RWPE1 (cell line): ENCODE measurements at regions not wholly inside any gene's neighbourhood (a gene's known extent, or its start where the extent isn't known, plus 50 kb on each side); places are given as distances from the start of the nearest gene placed in this dataset.
"Not testable (repeated sequence)": the region's sequence is repeated elsewhere in the genome, so short reads cannot be mapped to it uniquely, and the experiment has no call there.

Source experiments
- CTCF ChIA-PET: fragments of 350-600 bp; sonication (Branson Sonifier 250); formaldehyde crosslinking; extraction: SDS; loops from one replicate; lab custom pipeline; 2021; lab: Yijun Ruan, JAX
- POLR2A ChIA-PET: fragments of 400-600 bp; formaldehyde crosslinking; extraction: SDS; loops from one replicate; lab custom pipeline; 2020; ENCODE audit warnings: antibody characterized with exemption; ENCODE audit not compliant: low non-redundant PET; lab: Yijun Ruan, JAX
- DNase-seq: peaks from one replicate; pipeline ENCODE4 v3.0.0; 2012; ENCODE audit warnings: low spot score
- H3K27ac ChIP-seq: fragments of 450-650 bp; 2 replicates; pipeline ENCODE4 v1.5.1; 2017
- TF ChIP-seq, protein P1 (sequence below): fragments of 450-650 bp; conservative IDR thresholded peaks from 2 replicates; pipeline ENCODE4 v1.5.1; 2017; ENCODE audit warnings: low read depth, mild to moderate bottlenecking

DNA sequence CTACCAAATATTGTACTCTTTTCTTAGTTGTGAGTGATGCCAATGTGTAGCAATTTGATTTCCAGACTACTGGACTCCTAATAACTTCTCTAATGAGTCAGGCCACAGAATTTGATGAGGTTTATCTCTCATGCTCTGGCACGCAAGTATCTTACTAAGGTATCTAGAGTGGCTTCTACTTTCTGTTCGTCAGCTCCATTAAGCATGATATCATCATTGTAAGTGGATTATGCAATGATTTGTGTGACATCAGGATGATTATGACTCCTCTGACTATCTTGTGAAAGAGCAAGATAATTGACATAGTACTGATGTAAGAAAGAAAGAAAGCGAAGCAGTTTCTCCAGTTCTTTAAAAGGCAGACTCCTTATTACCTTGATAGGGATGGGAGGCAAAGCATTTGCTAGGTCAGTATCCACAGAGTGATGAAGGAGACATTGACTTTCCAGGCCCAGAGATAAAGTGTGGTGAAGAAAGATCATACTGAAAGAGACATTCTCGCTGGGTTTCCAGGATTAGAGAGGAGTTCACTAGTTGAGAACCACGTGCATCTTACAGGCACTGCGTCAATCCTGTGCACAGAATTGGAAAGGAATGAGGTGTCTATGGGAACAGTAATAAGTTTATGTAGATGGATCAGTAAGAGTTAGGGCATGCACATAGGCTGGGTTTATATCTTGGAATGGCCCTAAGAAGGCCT is 161.9 kb upstream of the STK26 start:
- TF ChIP-seq, protein P1, sequence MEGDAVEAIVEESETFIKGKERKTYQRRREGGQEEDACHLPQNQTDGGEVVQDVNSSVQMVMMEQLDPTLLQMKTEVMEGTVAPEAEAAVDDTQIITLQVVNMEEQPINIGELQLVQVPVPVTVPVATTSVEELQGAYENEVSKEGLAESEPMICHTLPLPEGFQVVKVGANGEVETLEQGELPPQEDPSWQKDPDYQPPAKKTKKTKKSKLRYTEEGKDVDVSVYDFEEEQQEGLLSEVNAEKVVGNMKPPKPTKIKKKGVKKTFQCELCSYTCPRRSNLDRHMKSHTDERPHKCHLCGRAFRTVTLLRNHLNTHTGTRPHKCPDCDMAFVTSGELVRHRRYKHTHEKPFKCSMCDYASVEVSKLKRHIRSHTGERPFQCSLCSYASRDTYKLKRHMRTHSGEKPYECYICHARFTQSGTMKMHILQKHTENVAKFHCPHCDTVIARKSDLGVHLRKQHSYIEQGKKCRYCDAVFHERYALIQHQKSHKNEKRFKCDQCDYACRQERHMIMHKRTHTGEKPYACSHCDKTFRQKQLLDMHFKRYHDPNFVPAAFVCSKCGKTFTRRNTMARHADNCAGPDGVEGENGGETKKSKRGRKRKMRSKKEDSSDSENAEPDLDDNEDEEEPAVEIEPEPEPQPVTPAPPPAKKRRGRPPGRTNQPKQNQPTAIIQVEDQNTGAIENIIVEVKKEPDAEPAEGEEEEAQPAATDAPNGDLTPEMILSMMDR, result no peak
- DNase-seq, result no peak
- POLR2A ChIA-PET, result no interaction called here
- H3K27ac ChIP-seq, result no peak overlapping the region
- CTCF ChIA-PET, result no interaction called here

DNA sequence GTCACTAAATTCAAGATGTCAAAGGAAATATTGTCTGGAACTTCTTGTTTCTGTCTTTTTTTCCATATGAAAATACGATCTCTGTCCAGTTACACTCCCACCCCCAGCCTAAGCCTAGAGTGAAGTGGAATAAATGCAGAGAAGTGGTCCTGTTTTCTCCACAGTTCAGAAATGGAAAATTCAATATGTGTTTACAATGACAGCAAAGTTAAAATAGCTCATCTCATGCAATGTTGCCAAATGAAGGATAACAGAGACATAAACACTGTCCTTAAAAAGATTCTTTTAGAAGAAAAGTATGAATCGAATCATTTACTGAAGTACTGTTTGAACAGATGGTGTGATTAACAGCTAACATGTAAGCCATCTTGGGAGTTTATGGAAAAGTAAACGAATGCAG is 160.8 kb upstream of the STK26 start:
- POLR2A ChIA-PET, result no interaction called here
- TF ChIP-seq, protein P1, result no peak

GRCh38 chrX:131869182-131869581 is 153.9 kb upstream of the STK26 start:
- no peak for DNase-seq
- POLR2A ChIA-PET, result no interaction called here
- H3K27ac ChIP-seq, result no peak overlapping the region
- CTCF ChIA-PET, result interaction anchor here (0.8 kb wide), 1 partner anchor 718 kb away, joined by 8 read pairs; no protein-coding TSS in a partner anchor
- TF ChIP-seq, protein P1, result no peak

More for the DNA sequence above, 160.8 kb upstream of the STK26 start:
- DNase-seq, result no peak
- CTCF ChIA-PET, result interaction anchor here (0.6 kb wide), 1 partner anchor 124 kb away, joined by 3 read pairs; no protein-coding TSS in a partner anchor
- H3K27ac ChIP-seq, result no peak overlapping the region

- no peak for DNase-seq
- ChIA-PET POLR2A (no interaction called here), CTCF (no interaction called here)
- TF ChIP-seq, protein P1, result no peak
- H3K27ac ChIP-seq, result no peak overlapping the region
Observed at GRCh38 chrX:131874300-131874699, 148.8 kb upstream of the STK26 start.

DNA sequence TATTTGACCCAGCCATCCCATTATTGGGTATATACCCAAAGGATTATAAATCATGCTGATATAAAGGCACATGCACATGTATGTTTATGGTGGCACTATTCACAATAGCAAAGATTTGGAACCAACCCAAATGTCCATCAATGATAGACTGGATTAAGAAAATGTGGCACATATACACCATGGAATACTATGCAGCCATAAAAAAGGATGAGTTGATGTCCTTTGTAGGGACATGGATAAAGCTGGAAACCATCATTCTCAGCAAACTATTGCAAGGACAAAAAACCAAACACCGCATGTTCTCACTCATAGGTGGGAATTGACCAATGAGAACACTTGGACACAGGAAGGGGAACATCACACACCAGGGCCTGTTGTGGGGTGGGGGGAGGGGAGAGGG is 147.3 kb upstream of the STK26 start:
- CTCF ChIA-PET, H3K27ac ChIP-seq, POLR2A ChIA-PET, DNase-seq: not testable (repeated sequence)

GRCh38 chrX:131881194-131881593 is 141.9 kb upstream of the STK26 start:
- TF ChIP-seq, protein P1, result no peak
- POLR2A ChIA-PET, result no interaction called here

GRCh38 chrX:131885042-131885441 is 138.1 kb upstream of the STK26 start:
- POLR2A ChIA-PET, H3K27ac ChIP-seq, DNase-seq, CTCF ChIA-PET: not testable (repeated sequence)

More at GRCh38 chrX:131881194-131881593, 141.9 kb upstream of the STK26 start:
- no peak for DNase-seq
- CTCF ChIA-PET, result no interaction called here
- H3K27ac ChIP-seq, result no peak overlapping the region

- DNase-seq, H3K27ac ChIP-seq, CTCF ChIA-PET, POLR2A ChIA-PET: not testable (repeated sequence)
Observed at GRCh38 chrX:131893857-131894256, 129.2 kb upstream of the STK26 start.
